ENCODE measurements at regions not wholly inside any gene's neighbourhood (a gene's known extent, or its start where the extent isn't known, plus 50 kb on each side); places are given as distances from the start of the nearest gene placed in this dataset.

GRCh38 chr13:69585656-69586055 is 522.0 kb upstream of the ATXN8OS start:
- DNase-seq (ENCODE audit: low spot score), result no peak
- H3K27me3 Mint-ChIP-seq (ENCODE audit: low read depth), result peaks cover 2% of the 10 kb centered on the region
- H3K9me3 Mint-ChIP-seq (ENCODE audit: low read depth), result no peaks in the 10 kb centered on the region
- H3K36me3 Mint-ChIP-seq (ENCODE audit: low read depth), result no peaks in the 10 kb centered on the region
- TF ChIP-seq CTCF (IDR thresholded peaks at IDR 0.05), result peak; percentile 66
- H3K4me3 Mint-ChIP-seq (ENCODE audit: unreplicated experiment), result no peak overlapping the region
- H3K27ac Mint-ChIP-seq (ENCODE audit: unreplicated experiment), result no peak overlapping the region
- peaks cover 4% of the 10 kb centered on the region for H3K4me1 Mint-ChIP-seq (ENCODE audit: low read depth)

- no peak for DNase-seq (ENCODE audit: low spot score)
- TF ChIP-seq CTCF (IDR thresholded peaks at IDR 0.05), result no peak
- H3K36me3 Mint-ChIP-seq (ENCODE audit: low read depth), result peaks cover 2% of the 10 kb centered on the region
- H3K4me3 Mint-ChIP-seq (ENCODE audit: unreplicated experiment), result no peak overlapping the region
- H3K9me3 Mint-ChIP-seq (ENCODE audit: low read depth), result peaks cover 15% of the 10 kb centered on the region
- no peak overlapping the region for H3K27ac Mint-ChIP-seq (ENCODE audit: unreplicated experiment)
- no peaks in the 10 kb centered on the region for H3K4me1 Mint-ChIP-seq (ENCODE audit: low read depth)
- H3K27me3 Mint-ChIP-seq (ENCODE audit: low read depth), result peaks cover 2% of the 10 kb centered on the region
Observed at GRCh38 chr13:69580255-69580654, 527.4 kb upstream of the ATXN8OS start.

- Mint-ChIP-seq H3K4me3 (ENCODE audit: unreplicated experiment) (no peak overlapping the region), H3K27me3 (ENCODE audit: low read depth) (peaks cover 2% of the 10 kb centered on the region), H3K36me3 (ENCODE audit: low read depth) (peaks cover 2% of the 10 kb centered on the region), H3K4me1 (ENCODE audit: low read depth) (no peaks in the 10 kb centered on the region), H3K27ac (ENCODE audit: unreplicated experiment) (no peak overlapping the region), H3K9me3 (ENCODE audit: low read depth) (peaks cover 15% of the 10 kb centered on the region)
- DNase-seq (ENCODE audit: low spot score), result no peak
- TF ChIP-seq CTCF (IDR thresholded peaks at IDR 0.05), result peak; percentile 76
Observed at GRCh38 chr13:69579351-69579750, 528.3 kb upstream of the ATXN8OS start.

- TF ChIP-seq CTCF (IDR thresholded peaks at IDR 0.05), result no peak
- H3K4me1 Mint-ChIP-seq (ENCODE audit: low read depth), result no peaks in the 10 kb centered on the region
- H3K27me3 Mint-ChIP-seq (ENCODE audit: low read depth), result peaks cover 1% of the 10 kb centered on the region
- peaks cover 14% of the 10 kb centered on the region for H3K9me3 Mint-ChIP-seq (ENCODE audit: low read depth)
- H3K4me3 Mint-ChIP-seq (ENCODE audit: unreplicated experiment), result no peak overlapping the region
- peaks cover 2% of the 10 kb centered on the region for H3K36me3 Mint-ChIP-seq (ENCODE audit: low read depth)
- no peak for DNase-seq (ENCODE audit: low spot score)
- no peak overlapping the region for H3K27ac Mint-ChIP-seq (ENCODE audit: unreplicated experiment)
Observed at GRCh38 chr13:69571606-69572323, 535.9 kb upstream of the ATXN8OS start.

GRCh38 chr13:69567514-69567913 is 540.1 kb upstream of the ATXN8OS start:
- Mint-ChIP-seq H3K27ac (ENCODE audit: unreplicated experiment) (no peak overlapping the region), H3K27me3 (ENCODE audit: low read depth) (no peaks in the 10 kb centered on the region), H3K36me3 (ENCODE audit: low read depth) (peaks cover 2% of the 10 kb centered on the region), H3K4me3 (ENCODE audit: unreplicated experiment) (no peak overlapping the region), H3K4me1 (ENCODE audit: low read depth) (no peaks in the 10 kb centered on the region), H3K9me3 (ENCODE audit: low read depth) (peaks cover 9% of the 10 kb centered on the region)
- DNase-seq (ENCODE audit: low spot score), result no peak
- TF ChIP-seq CTCF (IDR thresholded peaks at IDR 0.05), result no peak
